Heart right ventricle (tissue), 16 donors: ENCODE measurements at regions not wholly inside any gene's neighbourhood (a gene's known extent, or its start where the extent isn't known, plus 50 kb on each side); places are given as distances from the start of the nearest gene placed in this dataset.

ENCODE experiments used
- ATAC-seq, 8 donors: fragments of 200-7000 bp; cut with Tn5 transposase; one replicate each; pipeline ENCODE4 v1.9.1; 2020; ENCODE audit warnings: mild to moderate bottlenecking in 8 of 8, moderate library complexity in 8 of 8, moderate number of reproducible peaks in 1 of 8
- DNase-seq, 2 donors: peaks; one replicate each; pipeline ENCODE4 v3.0.0-alpha.2; 2020
- H3K27ac ChIP-seq, 10 donors: fragments of 200-600 bp; sonication (generic) in 2 of 10; one replicate each; pipeline versions ENCODE4 v1.5.0 to v1.8.0; 2020 to 2022; ENCODE audit warnings: mild to moderate bottlenecking in 3 of 10
- H3K27me3 ChIP-seq, 7 donors: fragments of 200-600 bp; one replicate each; pipeline ENCODE4 v1.8.0; 2021 to 2022; ENCODE audit warnings: mild to moderate bottlenecking in 2 of 7
- H3K36me3 ChIP-seq, 9 donors: fragments of 200-600 bp; sonication (generic) in 1 of 9; one replicate each; pipeline versions ENCODE4 v1.5.0 to v1.8.0; 2020 to 2022; ENCODE audit warnings: mild to moderate bottlenecking in 2 of 9
- H3K4me1 ChIP-seq, 9 donors: fragments of 200-600 bp; sonication (generic) in 1 of 9; one replicate each; pipeline versions ENCODE4 v1.5.0 to v1.8.0; 2020 to 2022; ENCODE audit warnings: mild to moderate bottlenecking in 4 of 9
- H3K4me3 ChIP-seq, 10 donors: fragments of 200-600 bp; sonication (generic) in 2 of 10; one replicate each; pipeline versions ENCODE4 v1.5.0 to v1.8.0; 2020 to 2022; ENCODE audit warnings: mild to moderate bottlenecking in 7 of 10, moderate library complexity in 2 of 10
- H3K9me3 ChIP-seq, 11 donors: fragments of 200-600 bp in 10 of 11; sonication (generic) in 2 of 11; one replicate each; pipeline versions ENCODE4 v1.5.0 to v1.8.0; 2013 to 2022; ENCODE audit warnings: mild to moderate bottlenecking in 2 of 11, control low read depth in 1 of 11, moderate library complexity in 1 of 11
- WGBS, 2 donors: extraction: QIAGEN DNeasy Blood & Tissue Kit; methylation state at CpG; one replicate each; pipeline ENCODE4 v1.1.7; 2013; ENCODE audit warnings: inconsistent platforms in 1 of 2; 5-methylcytosine and 5-hydroxymethylcytosine counted together
- intact Hi-C, 10 donors: fragments of 100-400 bp; cut with DNase I; formaldehyde crosslinking; loops; one replicate each; pipeline versions ENCODE4 v1.11.1 to v1.14.2; 2022
- TF ChIP-seq, protein P1 (sequence below), 9 donors: fragments of 200-600 bp; sonication (generic) in 2 of 9; IDR thresholded peaks; one replicate each; pipeline versions ENCODE4 v1.5.0 to v1.8.0; 2021 to 2022; ENCODE audit warnings: antibody characterized with exemption in 9 of 9, mild to moderate bottlenecking in 5 of 9, moderate library complexity in 1 of 9
- donor health status: Arrhythmogenic right ventricular cardiomyopathy.
- donor health status: ischemic (EF 13 %, LVEDD 7.1; RV severe dilation, severe dysfunction).
- donor health status: healthy with polysubstance abuse.
- donor health status: DM: no; HTN: yes; CAD: no.
- donor health status: DM: no; HTN: no; CAD: no.
- donor health status: ischemic (EF 25% LVEDD 6.9; RV normal size, moderate dysfunction).
- donor health status: ischemic (EF 25% LVEDD 5.7; RV mildly dilated, moderate dysfunction).
- donor health status: healthy.
- donor health status: DM: yes; HTN: yes; CAD: no.
- donor health status: Ischemic cardiomyopathy.
- donor health status: ischemic (EF 35%, LVEDD 5.7; RV mildly dilated, moderate dysfunction).
- donor health status: nonischemic (EF 11% LVEDD 7.7; RV severe dilation, severe dysfunction).
- donor health status: DM: yes; HTN: yes; CAD: no.
- donor health status: PGD.
- donor health status: ischemic (EF 29% LVEDD 5.4; RV normal size, mild dysfunction).
- donor health status: nonischemic (EF 23%, LVEDD 6.1; RV moderate dilation, normal function).

DNA sequence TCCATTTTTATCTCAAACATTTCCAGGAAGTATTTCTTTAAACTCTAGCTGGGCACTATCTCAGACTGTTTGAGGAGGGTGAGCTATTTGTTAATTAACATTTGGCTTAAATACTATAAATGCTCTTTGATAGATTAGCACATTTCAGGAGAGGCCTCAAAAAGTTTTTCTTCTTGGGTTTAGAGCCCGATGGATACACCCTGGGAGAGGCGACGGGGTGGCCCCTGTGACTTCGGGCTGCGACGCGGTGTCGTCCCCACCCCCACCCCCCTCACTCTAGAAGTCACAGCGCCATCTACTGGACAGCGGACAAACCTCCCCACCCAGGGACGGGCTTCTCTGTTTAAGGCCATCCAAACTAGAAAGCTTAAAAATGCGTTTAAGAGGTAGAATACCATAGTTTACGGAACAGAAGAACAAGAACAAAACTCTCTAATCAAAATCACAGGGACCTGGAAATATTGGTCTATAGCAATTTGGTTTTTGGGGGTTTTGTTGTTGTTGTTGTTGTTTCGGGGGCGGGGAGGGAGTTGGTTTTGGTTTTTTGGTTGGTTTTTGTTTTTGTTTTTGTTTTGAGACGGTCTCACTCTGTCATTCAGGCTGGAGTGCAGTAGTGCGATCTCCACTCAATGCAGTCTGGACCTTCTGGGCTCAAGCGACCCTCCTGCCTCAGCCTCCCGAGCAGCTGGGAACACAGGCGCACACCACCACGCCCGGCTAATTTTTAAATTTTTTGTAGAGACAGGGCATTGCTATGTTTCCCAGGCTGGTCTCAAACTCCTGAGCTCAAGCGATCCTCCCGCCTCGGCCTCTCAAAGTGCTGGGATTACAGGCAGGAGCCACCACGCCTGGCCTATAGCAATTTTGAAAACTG lies 254.4 kb downstream of the C16orf95 start:
- 44 to 46% methylated on average over 26 of the region's 26 CpGs for WGBS, 2 donors
- no peak overlapping the region for H3K27ac ChIP-seq
- no peaks in the 10 kb centered on the region for H3K9me3 ChIP-seq
- DNase-seq (peak; percentile 73), ATAC-seq (peak; percentile 88 to 93 (median 90))
- peak overlapping the region in 3 of 10 donors; percentile 3 to 21 (median 15) for H3K4me3 ChIP-seq
- H3K4me1 ChIP-seq: peaks cover 0 to 16% (median 2%) of the 10 kb centered on the region in 9 donors
- intact Hi-C loops: loop anchor here in 8 of 10 donors (1.0 to 10.0 kb wide), 6 partner anchors 212 to 499 kb away; partner anchors contain the start of genes FOXC2 (in 1 of the 8) and FOXL1 (in 1 of the 8)
- H3K36me3 ChIP-seq: no peaks in the 10 kb centered on the region
- TF ChIP-seq, protein P1, sequence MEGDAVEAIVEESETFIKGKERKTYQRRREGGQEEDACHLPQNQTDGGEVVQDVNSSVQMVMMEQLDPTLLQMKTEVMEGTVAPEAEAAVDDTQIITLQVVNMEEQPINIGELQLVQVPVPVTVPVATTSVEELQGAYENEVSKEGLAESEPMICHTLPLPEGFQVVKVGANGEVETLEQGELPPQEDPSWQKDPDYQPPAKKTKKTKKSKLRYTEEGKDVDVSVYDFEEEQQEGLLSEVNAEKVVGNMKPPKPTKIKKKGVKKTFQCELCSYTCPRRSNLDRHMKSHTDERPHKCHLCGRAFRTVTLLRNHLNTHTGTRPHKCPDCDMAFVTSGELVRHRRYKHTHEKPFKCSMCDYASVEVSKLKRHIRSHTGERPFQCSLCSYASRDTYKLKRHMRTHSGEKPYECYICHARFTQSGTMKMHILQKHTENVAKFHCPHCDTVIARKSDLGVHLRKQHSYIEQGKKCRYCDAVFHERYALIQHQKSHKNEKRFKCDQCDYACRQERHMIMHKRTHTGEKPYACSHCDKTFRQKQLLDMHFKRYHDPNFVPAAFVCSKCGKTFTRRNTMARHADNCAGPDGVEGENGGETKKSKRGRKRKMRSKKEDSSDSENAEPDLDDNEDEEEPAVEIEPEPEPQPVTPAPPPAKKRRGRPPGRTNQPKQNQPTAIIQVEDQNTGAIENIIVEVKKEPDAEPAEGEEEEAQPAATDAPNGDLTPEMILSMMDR (IDR thresholded peaks at IDR 0.05): peak; percentile 63 to 83 (median 79)
- peaks cover 0 to 43% (median 21%) of the 10 kb centered on the region in 7 donors for H3K27me3 ChIP-seq

- Histone ChIP-seq H3K27me3 (peaks cover 0 to 43% (median 24%) of the 10 kb centered on the region in 7 donors), H3K4me1 (peaks cover 0 to 16% (median 2%) of the 10 kb centered on the region in 9 donors), H3K27ac (no peak overlapping the region), H3K36me3 (no peaks in the 10 kb centered on the region), H3K9me3 (no peaks in the 10 kb centered on the region), H3K4me3 (no peak overlapping the region)
- no peak for ATAC-seq
- intact Hi-C loops: loop anchor here in 7 of 10 donors (2.0 to 10.0 kb wide), 5 partner anchors 211 to 499 kb away; partner anchors contain the start of genes FOXC2 (in 1 of the 7) and FOXL1 (in 1 of the 7)
- TF ChIP-seq, protein P1 (IDR thresholded peaks at IDR 0.05): no peak
- no peak for DNase-seq
- WGBS, 2 donors: 81 to 88% methylated on average over 19 of the region's 19 CpGs
Observed at GRCh38 chr16:87063543-87063942, 253.6 kb downstream of the C16orf95 start.

DNA sequence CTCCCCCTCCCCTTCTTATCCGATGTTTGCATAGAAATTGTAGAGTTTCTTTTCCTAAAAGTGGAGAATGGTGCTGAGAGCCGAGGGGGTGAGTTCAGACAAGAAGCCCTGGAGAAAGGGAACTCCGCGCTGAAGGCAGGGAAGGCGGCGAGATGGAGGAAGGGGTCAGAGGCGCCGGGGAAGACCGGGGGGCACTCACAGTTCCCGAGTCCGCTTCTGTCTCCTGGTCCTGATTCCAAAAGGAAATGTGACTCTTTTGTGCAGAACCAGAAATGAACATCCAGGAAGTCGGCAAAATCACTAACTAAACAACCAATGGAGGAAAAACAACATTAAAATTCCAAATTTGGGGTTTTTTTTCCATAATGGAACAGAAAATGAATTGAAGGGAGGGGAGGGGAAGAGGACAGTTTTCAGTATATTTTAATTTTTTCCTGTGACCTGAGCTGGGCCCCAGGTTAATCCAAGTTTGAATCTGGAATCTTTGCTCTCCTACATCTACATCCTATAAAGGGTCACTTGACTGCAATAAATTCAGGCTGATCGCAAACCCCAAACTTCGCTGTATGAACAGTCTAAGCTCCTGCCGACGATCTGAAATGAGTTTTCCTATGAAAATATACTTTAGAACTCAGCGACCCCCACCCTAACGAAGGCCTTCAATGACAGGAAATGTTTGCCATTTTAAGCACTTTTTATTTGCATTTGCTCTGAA lies 252.3 kb downstream of the C16orf95 start:
- ATAC-seq (no peak), DNase-seq (peak in 1 of 2 donors; percentile 2)
- peaks cover 0 to 13% (median 1%) of the 10 kb centered on the region in 9 donors for H3K4me1 ChIP-seq
- 51 to 56% methylated on average over 18 of the region's 18 CpGs for WGBS, 2 donors
- H3K9me3 ChIP-seq: no peaks in the 10 kb centered on the region
- peak overlapping the region in 1 of 10 donors; percentile 20 for H3K27ac ChIP-seq
- H3K36me3 ChIP-seq: no peaks in the 10 kb centered on the region
- intact Hi-C loops: loop anchor here in 9 of 10 donors (2.0 to 10.0 kb wide), 6 partner anchors 210 to 502 kb away; partner anchors contain the start of genes FOXC2 (in 1 of the 9) and FOXL1 (in 1 of the 9)
- peak overlapping the region in 1 of 10 donors; percentile 16 for H3K4me3 ChIP-seq
- TF ChIP-seq, protein P1 (IDR thresholded peaks at IDR 0.05): no peak
- peaks cover 0 to 49% (median 30%) of the 10 kb centered on the region in 7 donors for H3K27me3 ChIP-seq
